Progenitor cell of endocrine pancreas (in vitro differentiated cells): ENCODE measurements at regions not wholly inside any gene's neighbourhood (a gene's known extent, or its start where the extent isn't known, plus 50 kb on each side); places are given as distances from the start of the nearest gene placed in this dataset.

Experiments
- DNase-seq: peaks from one replicate; pipeline ENCODE4 v3.0.0; 2021; ENCODE audit warnings: low spot score; ENCODE audit not compliant: unreplicated experiment
- H3K27ac Mint-ChIP-seq: 2 replicates; pipeline ENCODE4 v1.8.0; 2021; ENCODE audit warnings: mild to moderate bottlenecking, moderate library complexity, mixed read lengths
- H3K27me3 Mint-ChIP-seq: 2 replicates; pipeline ENCODE4 v1.8.0; 2021; ENCODE audit warnings: mixed read lengths
- H3K36me3 Mint-ChIP-seq: 2 replicates; pipeline ENCODE4 v1.8.0; 2022; ENCODE audit warnings: mixed read lengths; ENCODE audit not compliant: insufficient read depth
- H3K4me1 Mint-ChIP-seq: 2 replicates; pipeline ENCODE4 v1.8.0; 2021; ENCODE audit warnings: low read depth, mixed read lengths
- H3K4me3 Mint-ChIP-seq: 2 replicates; pipeline ENCODE4 v1.8.0; 2021; ENCODE audit warnings: low read depth, mild to moderate bottlenecking, moderate library complexity, mixed read lengths
- H3K9me3 Mint-ChIP-seq: 2 replicates; pipeline ENCODE4 v1.8.0; 2021; ENCODE audit warnings: low read depth, mixed read lengths
- TF ChIP-seq, protein P1 (sequence below): fragments of 200-600 bp; sonication (generic); IDR thresholded peaks from one replicate; pipeline ENCODE4 v1.5.0; 2021; ENCODE audit warnings: antibody characterized with exemption, mild to moderate bottlenecking; ENCODE audit not compliant: unreplicated experiment

DNA sequence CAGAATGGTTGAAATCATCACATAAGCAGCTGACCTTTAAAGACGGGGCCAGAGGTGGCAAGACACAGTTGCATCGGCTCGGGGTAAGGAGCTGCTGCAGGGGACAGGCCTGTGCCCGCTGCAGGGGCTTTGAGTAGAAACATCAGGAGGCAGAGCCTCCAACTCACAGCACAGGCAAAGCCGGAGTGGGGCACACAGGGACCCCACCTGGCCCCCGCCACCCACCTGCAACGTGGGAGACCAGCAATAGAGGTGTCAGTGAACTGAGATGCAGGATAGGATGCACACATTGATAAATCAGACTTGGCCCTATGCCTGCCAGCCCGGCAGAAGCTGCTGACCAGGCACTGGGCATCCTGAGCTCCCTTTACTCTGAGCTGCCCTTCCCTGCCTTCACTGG is 257.2 kb downstream of the NPHP4 start:
- TF ChIP-seq, protein P1, sequence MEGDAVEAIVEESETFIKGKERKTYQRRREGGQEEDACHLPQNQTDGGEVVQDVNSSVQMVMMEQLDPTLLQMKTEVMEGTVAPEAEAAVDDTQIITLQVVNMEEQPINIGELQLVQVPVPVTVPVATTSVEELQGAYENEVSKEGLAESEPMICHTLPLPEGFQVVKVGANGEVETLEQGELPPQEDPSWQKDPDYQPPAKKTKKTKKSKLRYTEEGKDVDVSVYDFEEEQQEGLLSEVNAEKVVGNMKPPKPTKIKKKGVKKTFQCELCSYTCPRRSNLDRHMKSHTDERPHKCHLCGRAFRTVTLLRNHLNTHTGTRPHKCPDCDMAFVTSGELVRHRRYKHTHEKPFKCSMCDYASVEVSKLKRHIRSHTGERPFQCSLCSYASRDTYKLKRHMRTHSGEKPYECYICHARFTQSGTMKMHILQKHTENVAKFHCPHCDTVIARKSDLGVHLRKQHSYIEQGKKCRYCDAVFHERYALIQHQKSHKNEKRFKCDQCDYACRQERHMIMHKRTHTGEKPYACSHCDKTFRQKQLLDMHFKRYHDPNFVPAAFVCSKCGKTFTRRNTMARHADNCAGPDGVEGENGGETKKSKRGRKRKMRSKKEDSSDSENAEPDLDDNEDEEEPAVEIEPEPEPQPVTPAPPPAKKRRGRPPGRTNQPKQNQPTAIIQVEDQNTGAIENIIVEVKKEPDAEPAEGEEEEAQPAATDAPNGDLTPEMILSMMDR: no peak
- no peaks in the 10 kb centered on the region for H3K4me1 Mint-ChIP-seq
- no peak for DNase-seq
- H3K4me3 Mint-ChIP-seq: no peak overlapping the region
- H3K9me3 Mint-ChIP-seq: peaks cover 3% of the 10 kb centered on the region
- H3K27me3 Mint-ChIP-seq: peaks cover 17% of the 10 kb centered on the region
- no peak overlapping the region for H3K27ac Mint-ChIP-seq
- H3K36me3 Mint-ChIP-seq: no peaks in the 10 kb centered on the region

DNA sequence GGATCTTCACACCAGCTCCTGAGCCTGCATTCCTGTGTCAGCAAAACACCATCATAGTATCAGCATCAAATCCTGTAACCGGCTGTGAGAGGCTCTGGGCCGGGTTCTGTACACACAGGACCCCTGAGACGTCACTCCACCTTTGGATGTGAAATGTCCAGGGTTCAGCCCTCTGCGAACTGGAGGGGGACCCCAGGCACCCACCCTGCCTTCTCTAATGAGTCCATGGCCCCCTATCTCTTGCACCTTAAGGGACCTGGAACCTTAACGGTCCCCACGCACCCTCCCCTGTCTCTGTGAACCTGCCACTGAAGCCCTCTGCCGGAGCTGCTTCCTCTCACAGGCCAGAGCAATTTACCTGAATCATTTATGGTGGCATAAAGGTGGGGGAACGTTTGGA is 257.8 kb downstream of the NPHP4 start:
- DNase-seq: no peak
- TF ChIP-seq, protein P1: no peak
- Mint-ChIP-seq H3K4me1 (peaks cover 1% of the 10 kb centered on the region), H3K4me3 (no peak overlapping the region), H3K27me3 (peaks cover 14% of the 10 kb centered on the region), H3K36me3 (no peaks in the 10 kb centered on the region), H3K9me3 (peaks cover 3% of the 10 kb centered on the region), H3K27ac (no peak overlapping the region)

DNA sequence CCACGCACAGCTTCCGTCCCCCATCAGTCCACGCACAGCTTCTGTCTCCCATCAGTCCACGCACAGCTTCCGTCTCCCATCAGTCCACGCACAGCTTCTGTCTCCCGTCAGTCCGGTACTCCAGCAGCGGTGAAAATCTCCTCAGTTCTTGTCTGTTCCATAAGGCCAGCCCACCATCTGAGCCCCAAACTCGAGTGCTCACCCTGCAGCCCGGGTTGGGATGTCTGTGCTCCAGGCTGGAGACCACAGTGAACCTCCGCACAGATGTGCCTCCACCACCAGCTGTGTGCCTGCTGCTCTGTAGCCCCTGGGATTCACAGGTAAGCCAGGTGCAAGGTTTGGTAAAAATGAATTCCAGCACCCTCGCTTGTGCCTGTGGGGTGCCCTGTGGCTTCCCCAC is 258.6 kb downstream of the NPHP4 start:
- H3K9me3 Mint-ChIP-seq: peaks cover 3% of the 10 kb centered on the region
- H3K27me3 Mint-ChIP-seq: peaks cover 12% of the 10 kb centered on the region
- H3K27ac Mint-ChIP-seq: no peak overlapping the region
- H3K4me3 Mint-ChIP-seq: no peak overlapping the region
- peaks cover 9% of the 10 kb centered on the region for H3K4me1 Mint-ChIP-seq
- TF ChIP-seq, protein P1: no peak
- H3K36me3 Mint-ChIP-seq: no peaks in the 10 kb centered on the region
- no peak for DNase-seq

DNA sequence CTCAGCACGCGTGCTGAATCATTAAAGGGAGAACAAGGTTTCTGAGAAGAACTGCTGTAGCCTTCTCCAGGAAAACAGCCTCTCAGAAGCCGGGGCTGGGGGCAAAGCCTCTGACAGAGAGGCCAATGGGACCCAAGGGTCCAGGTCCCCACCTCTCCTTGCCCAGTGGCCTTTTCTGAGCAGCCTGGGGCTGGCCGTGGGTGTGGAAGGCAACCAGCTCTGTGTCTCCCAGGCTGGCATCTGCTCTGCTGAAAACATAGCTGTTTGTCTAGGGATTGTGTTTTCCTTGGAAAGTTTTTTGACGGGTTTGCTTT is 261.2 kb downstream of the NPHP4 start:
- H3K4me1 Mint-ChIP-seq: peaks cover 22% of the 10 kb centered on the region
- H3K36me3 Mint-ChIP-seq: no peaks in the 10 kb centered on the region
- TF ChIP-seq, protein P1: no peak
- no peaks in the 10 kb centered on the region for H3K9me3 Mint-ChIP-seq
- H3K4me3 Mint-ChIP-seq: no peak overlapping the region
- peaks cover 14% of the 10 kb centered on the region for H3K27me3 Mint-ChIP-seq
- DNase-seq: no peak
- no peak overlapping the region for H3K27ac Mint-ChIP-seq

DNA sequence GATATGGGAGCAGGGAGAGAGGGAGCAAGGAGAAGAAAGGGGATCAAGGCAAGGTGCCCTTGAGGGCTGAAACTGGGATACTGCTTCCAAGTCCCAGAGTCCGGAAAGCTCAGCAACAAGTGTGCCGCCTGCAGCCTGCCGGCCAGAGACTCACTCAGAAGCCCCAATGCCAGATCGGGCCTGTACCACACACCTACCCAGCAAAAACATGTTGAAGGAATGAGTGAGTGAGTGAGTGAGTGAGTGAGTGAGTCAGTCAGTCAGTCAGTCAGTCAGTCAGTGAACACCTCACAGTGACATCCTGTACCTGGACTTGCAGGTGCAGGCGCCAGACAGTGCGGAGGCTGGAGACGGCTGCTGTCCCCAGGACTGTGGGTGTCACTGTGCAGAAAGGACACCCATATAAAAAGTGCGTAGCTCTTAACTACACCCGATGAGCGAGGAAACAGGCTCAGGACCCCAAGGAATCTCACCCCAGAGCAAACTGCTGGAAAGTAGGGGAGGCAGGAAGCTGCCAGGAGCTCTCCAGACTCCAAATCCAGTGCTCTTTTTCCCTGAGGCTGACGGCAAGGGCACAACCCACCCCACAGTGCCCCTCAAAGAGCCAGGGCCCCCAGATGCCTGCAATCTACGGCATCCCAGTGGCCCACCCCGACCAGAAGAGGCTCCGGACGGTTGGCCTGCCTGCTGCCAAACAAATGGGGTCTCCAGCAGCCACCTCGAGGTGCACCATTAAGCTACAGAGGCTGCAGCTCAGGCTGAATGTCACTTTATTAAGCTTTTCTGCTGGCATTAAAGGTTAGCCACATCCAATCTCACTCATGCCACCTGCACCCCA is 261.7 kb downstream of the NPHP4 start:
- TF ChIP-seq, protein P1: no peak
- Mint-ChIP-seq H3K9me3 (no peaks in the 10 kb centered on the region), H3K27ac (no peak overlapping the region), H3K4me3 (no peak overlapping the region), H3K36me3 (no peaks in the 10 kb centered on the region), H3K4me1 (peaks cover 22% of the 10 kb centered on the region), H3K27me3 (peaks cover 14% of the 10 kb centered on the region)
- DNase-seq: no peak
